BLaER1 (cell line): ENCODE measurements at regions not wholly inside any gene's neighbourhood (a gene's known extent, or its start where the extent isn't known, plus 50 kb on each side); places are given as distances from the start of the nearest gene placed in this dataset.

Source experiments
- H3K27ac ChIP-seq: shearing (Covaris generic); formaldehyde crosslinking; 2 replicates; pipeline ENCODE4 v1.8.1; 2022
- H3K27me3 ChIP-seq: shearing (Covaris generic); formaldehyde crosslinking; 2 replicates; pipeline ENCODE4 v1.8.1; 2022
- H3K36me3 ChIP-seq: shearing (Covaris generic); formaldehyde crosslinking; 2 replicates; pipeline ENCODE4 v1.8.1; 2022
- H3K4me1 ChIP-seq: shearing (Covaris generic); formaldehyde crosslinking; 2 replicates; pipeline ENCODE4 v1.8.1; 2022
- H3K4me2 ChIP-seq: shearing (Covaris generic); formaldehyde crosslinking; 2 replicates; pipeline ENCODE4 v1.8.1; 2022
- H3K4me3 ChIP-seq: shearing (Covaris generic); formaldehyde crosslinking; 2 replicates; pipeline ENCODE4 v1.8.1; 2022
- H3K9ac ChIP-seq: shearing (Covaris generic); formaldehyde crosslinking; 2 replicates; pipeline ENCODE4 v1.8.1; 2022
- H3K9me3 ChIP-seq: shearing (Covaris generic); formaldehyde crosslinking; 2 replicates; pipeline ENCODE4 v1.8.1; 2022
- H4K20me1 ChIP-seq: shearing (Covaris generic); formaldehyde crosslinking; 2 replicates; pipeline ENCODE4 v1.8.1; 2022
- Cebpa-rat ChIP-seq: shearing (Covaris generic); IDR thresholded peaks from 2 replicates; pipeline ENCODE4 v1.8.1; 2022

DNA sequence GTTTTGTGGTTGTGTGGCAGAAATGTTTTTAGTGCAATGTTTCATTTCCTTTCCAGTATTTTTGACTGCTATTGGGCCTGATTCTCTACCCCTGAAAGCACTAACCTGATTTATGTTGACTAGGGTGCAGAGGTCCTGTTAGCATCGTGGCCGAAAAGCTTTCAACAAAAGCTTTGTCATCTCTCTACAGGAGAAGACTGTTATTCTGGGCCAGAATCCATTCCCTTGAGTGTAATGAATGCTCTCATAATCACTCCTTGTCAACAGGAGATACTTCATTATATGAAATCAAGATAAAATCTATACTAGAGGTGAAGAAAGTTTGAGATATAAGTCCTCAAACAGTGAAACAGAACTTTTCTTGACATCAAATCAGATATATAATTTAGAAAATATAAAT lies 195.5 kb downstream of the ZNF330 start:
- H3K4me2 ChIP-seq = no peak overlapping the region

DNA sequence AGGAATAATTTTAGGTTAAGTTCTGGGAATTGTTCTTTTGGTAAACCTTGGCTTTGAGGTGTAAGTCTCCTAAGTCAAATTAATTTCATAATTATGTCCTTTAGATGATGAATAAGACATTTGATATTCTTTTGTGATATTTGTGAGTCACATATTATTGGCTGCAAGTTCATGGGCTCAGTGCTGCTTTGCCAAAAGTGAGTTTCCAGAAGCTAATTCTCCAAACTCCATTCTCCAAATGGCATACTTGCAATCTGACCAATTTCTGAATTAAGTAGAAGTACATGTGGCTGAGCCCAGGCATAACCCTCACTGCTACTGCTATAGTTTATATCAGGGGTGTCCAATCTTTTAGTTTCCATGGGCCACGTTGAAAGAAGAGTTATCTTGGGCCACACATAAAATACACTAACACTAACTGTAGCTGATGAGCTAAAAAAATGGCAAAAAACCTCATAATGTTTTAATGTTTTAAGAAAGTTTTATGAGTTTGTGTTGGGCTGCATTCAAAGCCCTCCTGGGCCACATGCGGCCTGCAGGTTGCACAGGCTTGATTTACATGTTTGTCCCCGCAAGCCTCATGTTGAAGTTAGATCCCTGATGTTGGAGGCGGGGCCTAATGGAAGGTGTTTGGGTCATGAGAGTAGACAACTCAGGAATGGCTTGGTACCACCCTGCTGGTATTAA lies 196.1 kb downstream of the ZNF330 start:
- Histone ChIP-seq H3K4me3 (no peak overlapping the region), H3K36me3 (no peaks in the 10 kb centered on the region), H3K27me3 (no peaks in the 10 kb centered on the region), H4K20me1 (no peaks in the 10 kb centered on the region), H3K4me2 (no peak overlapping the region), H3K9me3 (no peaks in the 10 kb centered on the region), H3K4me1 (no peaks in the 10 kb centered on the region), H3K27ac (no peak overlapping the region), H3K9ac (no peak overlapping the region)
- TF ChIP-seq Cebpa-rat = no peak

More for the DNA sequence above, 195.5 kb downstream of the ZNF330 start:
- no peak overlapping the region for H3K9ac ChIP-seq
- no peaks in the 10 kb centered on the region for H3K9me3 ChIP-seq
- no peak for TF ChIP-seq Cebpa-rat
- no peak overlapping the region for H3K4me3 ChIP-seq
- no peaks in the 10 kb centered on the region for H3K36me3 ChIP-seq
- no peaks in the 10 kb centered on the region for H4K20me1 ChIP-seq
- no peak overlapping the region for H3K27ac ChIP-seq
- no peaks in the 10 kb centered on the region for H3K27me3 ChIP-seq
- no peaks in the 10 kb centered on the region for H3K4me1 ChIP-seq

DNA sequence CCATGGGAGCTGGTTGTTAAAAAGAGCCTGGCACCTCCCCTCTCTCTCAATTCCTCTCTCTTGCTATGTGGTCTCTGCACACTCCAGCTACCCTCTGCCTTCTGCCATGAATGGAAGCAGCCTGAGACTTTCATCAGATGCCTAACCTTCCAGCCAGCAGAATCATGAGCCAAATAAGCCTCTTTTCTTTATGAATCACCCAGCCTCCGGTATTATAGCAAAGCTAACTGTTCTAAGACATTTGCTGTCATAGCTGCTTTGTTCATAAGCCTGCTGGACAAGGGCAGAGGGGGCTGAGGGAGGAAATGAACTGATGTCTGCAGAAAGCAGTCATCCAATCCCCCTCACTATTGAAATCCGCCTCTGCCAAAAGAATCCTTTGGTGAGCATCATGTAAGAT lies 196.7 kb downstream of the ZNF330 start:
- no peak overlapping the region for H3K9ac ChIP-seq
- TF ChIP-seq Cebpa-rat = no peak
- H3K9me3 ChIP-seq = no peaks in the 10 kb centered on the region
- H3K27me3 ChIP-seq = no peaks in the 10 kb centered on the region
- no peak overlapping the region for H3K4me3 ChIP-seq
- no peaks in the 10 kb centered on the region for H4K20me1 ChIP-seq
- H3K36me3 ChIP-seq = no peaks in the 10 kb centered on the region
- H3K4me2 ChIP-seq = no peak overlapping the region
- H3K27ac ChIP-seq = no peak overlapping the region
- H3K4me1 ChIP-seq = no peaks in the 10 kb centered on the region

DNA sequence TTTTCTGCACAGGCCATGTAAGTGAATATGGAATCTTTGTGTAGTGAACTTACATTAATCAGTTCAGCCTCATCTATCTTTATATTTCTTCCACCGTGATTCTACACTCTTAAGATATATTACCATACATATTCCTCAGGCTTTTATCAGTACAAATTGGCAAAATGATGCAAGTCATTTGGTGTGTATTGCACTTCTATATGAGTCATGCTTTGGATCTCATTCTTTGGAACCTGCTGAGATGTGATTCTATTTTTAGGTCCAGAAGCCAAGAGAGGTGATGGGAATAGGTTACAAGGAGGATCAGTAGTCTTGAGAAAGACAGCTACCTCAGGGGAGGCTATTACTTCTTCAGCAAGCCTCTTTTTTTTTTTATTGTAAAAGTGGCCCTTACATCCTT lies 204.4 kb downstream of the ZNF330 start:
- Histone ChIP-seq H3K9me3 (no peaks in the 10 kb centered on the region), H3K36me3 (no peaks in the 10 kb centered on the region), H4K20me1 (no peaks in the 10 kb centered on the region), H3K9ac (no peak overlapping the region), H3K27me3 (no peaks in the 10 kb centered on the region), H3K4me2 (no peak overlapping the region), H3K4me3 (no peak overlapping the region), H3K4me1 (no peaks in the 10 kb centered on the region), H3K27ac (no peak overlapping the region)
- TF ChIP-seq Cebpa-rat = no peak

DNA sequence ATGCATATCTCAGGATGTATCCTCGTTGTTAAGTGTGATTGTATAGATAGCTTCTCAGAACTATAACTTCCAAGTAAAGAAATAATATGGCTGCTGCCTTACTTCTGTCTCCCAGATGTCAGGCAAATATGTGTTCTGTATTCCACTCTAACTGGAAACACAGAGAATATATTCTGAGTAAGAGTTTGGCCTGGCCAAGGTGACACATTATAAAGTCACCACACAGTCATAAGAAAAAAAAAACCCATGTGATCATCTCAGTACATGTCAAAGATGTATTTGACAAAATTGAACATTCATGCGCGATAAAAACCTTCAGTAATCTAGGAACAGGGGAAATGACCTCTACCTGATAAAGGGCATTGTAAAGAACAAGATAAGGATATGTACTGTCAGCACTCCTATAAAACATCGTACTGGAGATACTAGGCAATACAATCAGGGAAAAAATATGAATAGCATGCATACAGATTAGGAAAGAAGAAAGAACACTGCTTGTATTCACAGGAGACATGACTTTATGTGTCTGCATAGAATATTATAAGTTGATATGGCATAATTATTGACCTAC lies 207.1 kb downstream of the ZNF330 start:
- H3K9ac ChIP-seq = no peak overlapping the region
- TF ChIP-seq Cebpa-rat = no peak
- H3K36me3 ChIP-seq = no peaks in the 10 kb centered on the region
- no peak overlapping the region for H3K4me2 ChIP-seq
- H3K27ac ChIP-seq = no peak overlapping the region
- no peaks in the 10 kb centered on the region for H4K20me1 ChIP-seq
- H3K9me3 ChIP-seq = no peaks in the 10 kb centered on the region
- H3K27me3 ChIP-seq = no peaks in the 10 kb centered on the region
- H3K4me1 ChIP-seq = no peaks in the 10 kb centered on the region
- no peak overlapping the region for H3K4me3 ChIP-seq

DNA sequence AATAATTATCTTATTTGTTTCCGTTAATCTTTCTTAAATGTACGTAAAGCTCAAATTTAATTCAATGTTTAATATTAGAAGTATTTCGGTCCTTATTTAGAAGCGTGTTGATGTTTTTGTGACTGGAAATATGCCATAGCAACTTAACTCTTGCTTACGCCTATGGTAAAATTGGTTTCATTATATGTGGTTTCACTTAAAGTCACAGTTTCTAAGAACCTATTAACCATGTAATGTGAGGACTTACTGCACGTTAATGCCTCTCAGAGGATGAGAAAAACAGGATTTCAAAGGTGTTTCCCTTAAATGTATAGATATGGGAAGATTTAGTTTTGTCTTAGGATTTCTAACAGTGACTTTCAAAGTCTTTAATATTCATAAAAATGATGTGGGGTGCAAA lies 206.4 kb upstream of the IL15 start:
- Histone ChIP-seq H3K36me3 (no peaks in the 10 kb centered on the region), H3K9me3 (no peaks in the 10 kb centered on the region), H3K4me3 (no peak overlapping the region), H3K4me1 (no peaks in the 10 kb centered on the region), H4K20me1 (no peaks in the 10 kb centered on the region), H3K9ac (no peak overlapping the region), H3K4me2 (no peak overlapping the region), H3K27me3 (no peaks in the 10 kb centered on the region), H3K27ac (no peak overlapping the region)
- TF ChIP-seq Cebpa-rat = no peak

DNA sequence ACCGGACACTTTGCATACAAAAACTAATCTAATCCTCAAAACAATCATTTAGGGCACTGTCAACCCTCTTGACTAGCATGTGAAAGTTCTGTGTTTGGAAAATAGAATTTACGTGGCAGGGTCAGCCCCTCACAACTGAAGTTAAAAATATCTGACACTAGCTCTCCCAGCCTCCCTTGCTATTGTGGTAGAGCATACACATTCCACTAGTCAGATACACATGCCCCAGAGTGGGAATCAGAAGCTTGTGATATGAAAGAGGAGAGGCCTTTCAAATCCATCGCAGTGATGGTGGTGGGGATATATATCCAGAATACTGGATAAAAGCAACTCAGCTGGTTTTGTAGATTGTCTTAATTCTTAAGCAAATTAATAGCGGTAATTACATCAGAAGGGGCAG lies 205.7 kb upstream of the IL15 start:
- Histone ChIP-seq H3K4me2 (no peak overlapping the region), H3K9me3 (no peaks in the 10 kb centered on the region), H3K4me3 (no peak overlapping the region), H3K27me3 (no peaks in the 10 kb centered on the region), H3K4me1 (no peaks in the 10 kb centered on the region), H3K9ac (no peak overlapping the region), H4K20me1 (no peaks in the 10 kb centered on the region), H3K27ac (no peak overlapping the region), H3K36me3 (no peaks in the 10 kb centered on the region)
- TF ChIP-seq Cebpa-rat = no peak

DNA sequence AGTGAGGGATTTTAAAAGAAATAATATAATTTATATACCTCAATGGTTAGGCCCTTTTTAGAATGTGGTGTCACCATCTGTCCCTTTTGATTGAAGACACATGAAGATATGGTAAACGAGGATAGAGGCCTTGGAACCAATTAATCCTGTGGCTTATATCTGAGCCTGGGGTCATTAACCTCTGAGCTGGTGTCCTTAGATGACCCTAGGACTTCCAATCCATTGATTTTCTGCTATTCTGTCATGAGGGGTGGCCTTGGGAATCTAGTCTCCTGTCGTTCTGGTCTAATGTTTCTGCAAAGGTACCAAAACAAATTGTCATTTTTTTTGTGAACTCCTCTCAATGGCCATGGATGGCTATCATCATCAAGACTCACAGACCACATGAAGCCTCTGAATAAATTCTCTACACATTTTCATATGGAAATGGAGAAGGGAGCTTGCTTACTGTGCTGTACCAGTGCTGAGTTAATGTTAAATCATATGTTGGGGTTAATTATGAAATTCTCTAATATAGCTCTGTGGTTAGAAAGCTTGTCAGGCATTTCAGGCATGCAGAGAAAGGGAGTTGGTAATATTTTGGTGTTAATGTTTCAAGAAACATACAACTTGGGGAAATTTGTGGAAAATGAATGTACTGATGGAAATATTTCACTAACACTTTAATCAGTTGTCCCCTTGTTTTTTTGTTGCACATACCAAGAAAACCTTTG lies 204.2 kb upstream of the IL15 start:
- no peaks in the 10 kb centered on the region for H3K36me3 ChIP-seq
- H3K4me1 ChIP-seq = no peaks in the 10 kb centered on the region
- H3K9ac ChIP-seq = no peak overlapping the region
- TF ChIP-seq Cebpa-rat = no peak
- no peak overlapping the region for H3K4me3 ChIP-seq
- no peaks in the 10 kb centered on the region for H3K27me3 ChIP-seq
- no peaks in the 10 kb centered on the region for H4K20me1 ChIP-seq
- no peak overlapping the region for H3K4me2 ChIP-seq
- H3K9me3 ChIP-seq = no peaks in the 10 kb centered on the region
- H3K27ac ChIP-seq = no peak overlapping the region

DNA sequence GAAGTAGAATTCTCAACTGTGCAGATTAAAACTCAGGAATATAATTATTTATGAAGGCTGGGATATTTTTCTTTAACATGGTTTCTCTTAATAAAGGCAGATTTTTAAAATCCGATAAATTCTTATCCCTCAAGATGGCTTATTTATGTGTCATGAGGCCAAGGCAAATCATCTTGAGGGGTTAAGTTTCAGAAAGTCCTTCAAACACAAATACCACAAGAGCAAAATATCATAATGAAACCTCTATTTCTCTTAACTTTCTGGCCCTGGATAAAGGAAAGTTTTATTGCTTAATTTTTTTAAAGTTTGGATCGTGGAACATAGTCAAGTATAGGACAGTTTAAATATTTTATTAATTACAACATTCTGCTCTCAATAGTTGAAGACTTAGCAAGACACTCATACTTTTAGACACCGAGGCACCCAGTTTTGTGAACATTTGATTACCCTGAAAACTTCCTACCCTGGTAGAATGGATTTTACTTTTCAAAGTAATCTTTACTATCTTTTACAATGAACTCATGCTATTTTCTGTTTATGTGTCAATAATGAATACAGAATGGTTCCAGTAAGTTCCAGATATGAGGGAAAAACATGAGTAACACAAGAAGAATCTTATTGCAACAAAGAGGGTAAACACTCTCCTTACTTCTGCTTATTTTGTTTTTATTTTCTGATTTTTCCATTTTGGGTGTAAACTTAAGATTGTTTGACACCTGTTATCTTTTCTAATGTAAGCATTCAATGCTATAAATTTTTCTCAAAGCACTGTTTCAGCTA lies 200.7 kb upstream of the IL15 start:
- H3K36me3 ChIP-seq = no peaks in the 10 kb centered on the region
- H3K4me1 ChIP-seq = no peaks in the 10 kb centered on the region
- H3K27me3 ChIP-seq = no peaks in the 10 kb centered on the region
- H3K4me2 ChIP-seq = no peak overlapping the region
- TF ChIP-seq Cebpa-rat = no peak
- H4K20me1 ChIP-seq = no peaks in the 10 kb centered on the region
- H3K27ac ChIP-seq = no peak overlapping the region
- H3K9ac ChIP-seq = no peak overlapping the region
- H3K4me3 ChIP-seq = no peak overlapping the region
- H3K9me3 ChIP-seq = no peaks in the 10 kb centered on the region

DNA sequence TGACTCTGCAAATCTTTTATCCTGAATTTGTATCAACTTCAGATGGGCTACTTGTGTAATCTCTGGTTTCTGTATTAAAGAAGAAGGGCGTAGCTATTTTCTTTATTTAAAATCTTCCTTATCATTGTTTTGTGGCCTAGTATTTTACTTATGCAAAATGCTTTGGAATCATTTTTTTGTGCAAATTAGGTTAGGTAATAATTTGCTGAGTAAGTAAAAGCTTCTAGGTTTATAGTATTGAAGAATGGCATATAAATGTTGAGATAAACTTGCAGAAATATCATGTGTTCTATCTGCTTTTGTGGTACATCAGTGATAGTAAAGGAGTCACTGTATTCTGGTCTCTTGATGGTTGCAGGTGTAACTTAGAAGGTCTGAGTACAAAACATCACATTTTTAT lies 197.2 kb upstream of the IL15 start:
- Histone ChIP-seq H3K36me3 (no peaks in the 10 kb centered on the region), H3K27ac (no peak overlapping the region), H3K4me1 (no peaks in the 10 kb centered on the region), H4K20me1 (no peaks in the 10 kb centered on the region), H3K9ac (no peak overlapping the region), H3K27me3 (no peaks in the 10 kb centered on the region), H3K9me3 (no peaks in the 10 kb centered on the region), H3K4me3 (no peak overlapping the region), H3K4me2 (no peak overlapping the region)
- no peak for TF ChIP-seq Cebpa-rat
